ENCODE measurements at regions not wholly inside any gene's neighbourhood (a gene's known extent, or its start where the extent isn't known, plus 50 kb on each side); places are given as distances from the start of the nearest gene placed in this dataset.

DNA sequence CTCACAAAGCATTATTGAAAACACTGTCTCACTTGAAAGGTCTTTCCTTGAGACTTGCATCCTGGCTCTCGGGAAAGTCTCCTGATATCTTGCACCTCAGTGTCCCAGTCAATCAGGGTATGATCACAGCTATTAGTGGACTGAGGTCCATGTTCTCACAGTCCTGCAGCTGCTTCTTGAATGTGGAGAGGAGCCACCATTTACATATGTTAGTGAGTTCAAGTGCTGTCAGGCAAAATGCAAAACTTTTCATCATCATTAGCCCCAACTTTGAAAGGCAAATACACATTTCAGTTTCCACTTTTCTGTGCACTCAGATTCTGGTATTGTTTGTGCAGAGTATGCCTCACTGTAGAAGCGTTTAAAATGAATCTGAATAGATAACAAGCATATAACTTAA, 111.6 kb downstream of the SNX18 start:
- DNase-seq (ENCODE audit: low read depth, low spot score) = no peak
- Histone ChIP-seq H3K27me3 (ENCODE audit: control insufficient read depth, extremely low read depth, insufficient read depth, low read length) (no peaks in the 10 kb centered on the region), H3K9me3 (ENCODE audit: control insufficient read depth, low read depth, low read length) (no peaks in the 10 kb centered on the region), H3K27ac (ENCODE audit: control insufficient read depth, insufficient read depth, low read length) (no peak overlapping the region), H3K4me1 (ENCODE audit: control insufficient read depth, extremely low read depth, insufficient read depth, low read length) (peaks cover 9% of the 10 kb centered on the region), H3K9ac (ENCODE audit: control insufficient read depth, extremely low read depth, insufficient read depth, low read length) (no peak overlapping the region), H3K4me3 (ENCODE audit: control insufficient read depth in 2 of 3, extremely low read depth in 1 of 3, insufficient read depth in 2 of 3, low read depth in 1 of 3, low read length in 3 of 3) (no peak overlapping the region), H3K4me2 (ENCODE audit: control insufficient read depth, extremely low read depth, insufficient read depth, low read depth, low read length) (no peak overlapping the region), H4K20me1 (ENCODE audit: control insufficient read depth, extremely low read depth, insufficient read depth, low read length) (no peaks in the 10 kb centered on the region), H3K36me3 (ENCODE audit: control insufficient read depth in 2 of 2, extremely low read depth in 1 of 2, insufficient read depth in 2 of 2, low read length in 2 of 2) (no peaks in the 10 kb centered on the region), H2AFZ (ENCODE audit: control insufficient read depth, low read length) (no peak overlapping the region), H3K9me1 (ENCODE audit: control insufficient read depth, extremely low read depth, insufficient read depth, low read length) (no peaks in the 10 kb centered on the region), H3K79me2 (ENCODE audit: control insufficient read depth, insufficient read depth, low read length) (no peaks in the 10 kb centered on the region)
- no peak for TF ChIP-seq CTCF (optimal IDR thresholded peaks at IDR 0.05 in 1 of 3, IDR thresholded peaks at IDR 0.05 in 1 of 3, conservative IDR thresholded peaks at IDR 0.05 in 1 of 3; ENCODE audit: extremely low read depth in 1 of 3, insufficient read depth in 2 of 3, low read length in 3 of 3)
- TF ChIP-seq EZH2 (IDR thresholded peaks at IDR 0.05; ENCODE audit: low read length) = no peak
- dilution Hi-C loops (cut with MboI; ENCODE audit: extremely low pct_ligation_motif_present, low sequenced_read_pairs) = no loop called here
- no peak for FAIRE-seq

DNA sequence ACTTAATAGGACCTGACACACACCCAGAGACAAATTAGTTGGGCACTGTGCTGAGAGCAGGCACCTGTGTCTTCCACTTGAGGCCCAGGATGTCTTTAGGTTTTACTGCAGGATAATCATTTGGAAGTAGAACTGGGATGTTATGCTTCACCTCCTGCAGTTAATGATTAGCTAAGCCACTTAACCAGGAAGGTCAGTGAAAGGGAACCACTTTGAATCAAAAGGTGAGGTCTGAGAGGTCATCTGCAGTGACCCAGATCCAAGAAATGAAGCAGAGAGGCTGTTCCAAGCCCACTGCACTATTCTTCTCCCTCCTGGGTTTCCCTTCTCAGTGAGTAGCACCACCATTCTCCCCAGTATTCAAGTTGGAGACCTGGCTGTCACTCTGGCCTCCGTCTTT, 110.5 kb downstream of the SNX18 start:
- Histone ChIP-seq H3K27me3 (ENCODE audit: control insufficient read depth, extremely low read depth, insufficient read depth, low read length) (no peaks in the 10 kb centered on the region), H3K9me3 (ENCODE audit: control insufficient read depth, low read depth, low read length) (no peaks in the 10 kb centered on the region), H3K79me2 (ENCODE audit: control insufficient read depth, insufficient read depth, low read length) (no peaks in the 10 kb centered on the region), H3K4me1 (ENCODE audit: control insufficient read depth, extremely low read depth, insufficient read depth, low read length) (peaks cover 4% of the 10 kb centered on the region), H4K20me1 (ENCODE audit: control insufficient read depth, extremely low read depth, insufficient read depth, low read length) (no peaks in the 10 kb centered on the region), H3K36me3 (ENCODE audit: control insufficient read depth in 2 of 2, extremely low read depth in 1 of 2, insufficient read depth in 2 of 2, low read length in 2 of 2) (no peaks in the 10 kb centered on the region), H3K9me1 (ENCODE audit: control insufficient read depth, extremely low read depth, insufficient read depth, low read length) (no peaks in the 10 kb centered on the region), H3K27ac (ENCODE audit: control insufficient read depth, insufficient read depth, low read length) (no peak overlapping the region), H3K9ac (ENCODE audit: control insufficient read depth, extremely low read depth, insufficient read depth, low read length) (no peak overlapping the region), H2AFZ (ENCODE audit: control insufficient read depth, low read length) (no peak overlapping the region), H3K4me3 (ENCODE audit: control insufficient read depth in 2 of 3, extremely low read depth in 1 of 3, insufficient read depth in 2 of 3, low read depth in 1 of 3, low read length in 3 of 3) (no peak overlapping the region), H3K4me2 (ENCODE audit: control insufficient read depth, extremely low read depth, insufficient read depth, low read depth, low read length) (no peak overlapping the region)
- no peak for FAIRE-seq
- no peak for DNase-seq (ENCODE audit: low read depth, low spot score)
- no peak for TF ChIP-seq EZH2 (IDR thresholded peaks at IDR 0.05; ENCODE audit: low read length)
- no peak for TF ChIP-seq CTCF (optimal IDR thresholded peaks at IDR 0.05 in 1 of 3, IDR thresholded peaks at IDR 0.05 in 1 of 3, conservative IDR thresholded peaks at IDR 0.05 in 1 of 3; ENCODE audit: extremely low read depth in 1 of 3, insufficient read depth in 2 of 3, low read length in 3 of 3)
- dilution Hi-C loops (cut with MboI; ENCODE audit: extremely low pct_ligation_motif_present, low sequenced_read_pairs) = no loop called here

Data from keratinocyte (primary cell).